ENCODE measurements at regions not wholly inside any gene's neighbourhood (a gene's known extent, or its start where the extent isn't known, plus 50 kb on each side); places are given as distances from the start of the nearest gene placed in this dataset.
"Not testable (repeated sequence)": the region's sequence is repeated elsewhere in the genome, so short reads cannot be mapped to it uniquely, and the experiment has no call there.

- DNase-seq (ENCODE audit: low spot score in 2 of 2) (no peak), ATAC-seq (replicated peaks; ENCODE audit: extremely low read depth, poor library complexity, severe bottlenecking) (no peak)
- H3K36me3 Mint-ChIP-seq (ENCODE audit: insufficient read depth), result no peaks in the 10 kb centered on the region
- H3K4me1 Mint-ChIP-seq, result no peaks in the 10 kb centered on the region
- H3K27ac Mint-ChIP-seq (ENCODE audit: low read depth), result no peak overlapping the region
- H3K9me3 Mint-ChIP-seq, result peaks cover 5% of the 10 kb centered on the region
- no peak overlapping the region for H3K4me3 Mint-ChIP-seq
- H3K27me3 Mint-ChIP-seq, result no peaks in the 10 kb centered on the region
Measured at GRCh38 chr13:80157261-80157932, 183.5 kb downstream of the SPRY2 start.

- H3K4me3 Mint-ChIP-seq; H3K27me3 Mint-ChIP-seq; H3K36me3 Mint-ChIP-seq (ENCODE audit: insufficient read depth); H3K27ac Mint-ChIP-seq (ENCODE audit: low read depth); H3K4me1 Mint-ChIP-seq; DNase-seq (ENCODE audit: low spot score in 2 of 2); H3K9me3 Mint-ChIP-seq; ATAC-seq (replicated peaks; ENCODE audit: extremely low read depth, poor library complexity, severe bottlenecking): not testable (repeated sequence)
Measured at GRCh38 chr13:80152142-80152541, 188.8 kb downstream of the SPRY2 start.

- ATAC-seq (replicated peaks; ENCODE audit: extremely low read depth, poor library complexity, severe bottlenecking) (no peak), DNase-seq (ENCODE audit: low spot score in 2 of 2) (no peak)
- Mint-ChIP-seq H3K4me3 (no peak overlapping the region), H3K27me3 (no peaks in the 10 kb centered on the region), H3K9me3 (no peaks in the 10 kb centered on the region), H3K36me3 (ENCODE audit: insufficient read depth) (no peaks in the 10 kb centered on the region), H3K27ac (ENCODE audit: low read depth) (no peak overlapping the region), H3K4me1 (no peaks in the 10 kb centered on the region)
Measured at GRCh38 chr13:80151016-80151415, 189.9 kb downstream of the SPRY2 start.

GRCh38 chr13:80149736-80150135 lies 191.2 kb downstream of the SPRY2 start:
- Mint-ChIP-seq H3K27me3 (no peaks in the 10 kb centered on the region), H3K4me3 (no peak overlapping the region), H3K36me3 (ENCODE audit: insufficient read depth) (no peaks in the 10 kb centered on the region), H3K27ac (ENCODE audit: low read depth) (no peak overlapping the region), H3K9me3 (no peaks in the 10 kb centered on the region), H3K4me1 (no peaks in the 10 kb centered on the region)
- no peak for DNase-seq (ENCODE audit: low spot score in 2 of 2)
- ATAC-seq (replicated peaks; ENCODE audit: extremely low read depth, poor library complexity, severe bottlenecking), result no peak

- H3K4me1 Mint-ChIP-seq, result no peaks in the 10 kb centered on the region
- H3K36me3 Mint-ChIP-seq (ENCODE audit: insufficient read depth), result no peaks in the 10 kb centered on the region
- H3K4me3 Mint-ChIP-seq, result no peak overlapping the region
- no peaks in the 10 kb centered on the region for H3K9me3 Mint-ChIP-seq
- H3K27me3 Mint-ChIP-seq, result no peaks in the 10 kb centered on the region
- no peak for ATAC-seq (replicated peaks; ENCODE audit: extremely low read depth, poor library complexity, severe bottlenecking)
- DNase-seq (ENCODE audit: low spot score in 2 of 2), result no peak
- no peak overlapping the region for H3K27ac Mint-ChIP-seq (ENCODE audit: low read depth)
Measured at GRCh38 chr13:80145171-80145690, 195.7 kb downstream of the SPRY2 start.

GRCh38 chr13:80144493-80144892 lies 196.4 kb downstream of the SPRY2 start:
- H3K9me3 Mint-ChIP-seq, result no peaks in the 10 kb centered on the region
- no peaks in the 10 kb centered on the region for H3K4me1 Mint-ChIP-seq
- H3K27me3 Mint-ChIP-seq, result no peaks in the 10 kb centered on the region
- H3K27ac Mint-ChIP-seq (ENCODE audit: low read depth), result no peak overlapping the region
- H3K4me3 Mint-ChIP-seq, result no peak overlapping the region
- H3K36me3 Mint-ChIP-seq (ENCODE audit: insufficient read depth), result no peaks in the 10 kb centered on the region
- no peak for ATAC-seq (replicated peaks; ENCODE audit: extremely low read depth, poor library complexity, severe bottlenecking)
- DNase-seq (ENCODE audit: low spot score in 2 of 2), result no peak

GRCh38 chr13:80141123-80141849 lies 199.6 kb downstream of the SPRY2 start:
- Mint-ChIP-seq H3K36me3 (ENCODE audit: insufficient read depth) (no peaks in the 10 kb centered on the region), H3K4me3 (no peak overlapping the region), H3K27ac (ENCODE audit: low read depth) (no peak overlapping the region), H3K27me3 (no peaks in the 10 kb centered on the region), H3K4me1 (no peaks in the 10 kb centered on the region), H3K9me3 (no peaks in the 10 kb centered on the region)
- ATAC-seq (replicated peaks; ENCODE audit: extremely low read depth, poor library complexity, severe bottlenecking) (no peak), DNase-seq (ENCODE audit: low spot score in 2 of 2) (no peak)

GRCh38 chr13:80140685-80141084 lies 200.2 kb downstream of the SPRY2 start:
- Mint-ChIP-seq H3K36me3 (ENCODE audit: insufficient read depth) (no peaks in the 10 kb centered on the region), H3K4me1 (no peaks in the 10 kb centered on the region), H3K27ac (ENCODE audit: low read depth) (no peak overlapping the region), H3K4me3 (no peak overlapping the region), H3K9me3 (no peaks in the 10 kb centered on the region), H3K27me3 (no peaks in the 10 kb centered on the region)
- ATAC-seq (replicated peaks; ENCODE audit: extremely low read depth, poor library complexity, severe bottlenecking), result no peak
- DNase-seq (ENCODE audit: low spot score in 2 of 2), result no peak

- DNase-seq (ENCODE audit: low spot score in 2 of 2) (no peak), ATAC-seq (replicated peaks; ENCODE audit: extremely low read depth, poor library complexity, severe bottlenecking) (no peak)
- no peak overlapping the region for H3K27ac Mint-ChIP-seq (ENCODE audit: low read depth)
- H3K36me3 Mint-ChIP-seq (ENCODE audit: insufficient read depth), result no peaks in the 10 kb centered on the region
- H3K27me3 Mint-ChIP-seq, result no peaks in the 10 kb centered on the region
- H3K9me3 Mint-ChIP-seq, result no peaks in the 10 kb centered on the region
- no peak overlapping the region for H3K4me3 Mint-ChIP-seq
- H3K4me1 Mint-ChIP-seq, result no peaks in the 10 kb centered on the region
Measured at GRCh38 chr13:80139196-80139595, 201.7 kb downstream of the SPRY2 start.

- Mint-ChIP-seq H3K4me1 (no peaks in the 10 kb centered on the region), H3K27me3 (no peaks in the 10 kb centered on the region), H3K36me3 (ENCODE audit: insufficient read depth) (no peaks in the 10 kb centered on the region), H3K4me3 (no peak overlapping the region), H3K9me3 (no peaks in the 10 kb centered on the region), H3K27ac (ENCODE audit: low read depth) (no peak overlapping the region)
- no peak for DNase-seq (ENCODE audit: low spot score in 2 of 2)
- ATAC-seq (replicated peaks; ENCODE audit: extremely low read depth, poor library complexity, severe bottlenecking), result no peak
Measured at GRCh38 chr13:80137994-80138393, 202.9 kb downstream of the SPRY2 start.

- no peaks in the 10 kb centered on the region for H3K27me3 Mint-ChIP-seq
- ATAC-seq (replicated peaks; ENCODE audit: extremely low read depth, poor library complexity, severe bottlenecking) (no peak), DNase-seq (ENCODE audit: low spot score in 2 of 2) (no peak)
- no peaks in the 10 kb centered on the region for H3K4me1 Mint-ChIP-seq
- H3K9me3 Mint-ChIP-seq, result no peaks in the 10 kb centered on the region
- no peak overlapping the region for H3K27ac Mint-ChIP-seq (ENCODE audit: low read depth)
- H3K36me3 Mint-ChIP-seq (ENCODE audit: insufficient read depth), result no peaks in the 10 kb centered on the region
- no peak overlapping the region for H3K4me3 Mint-ChIP-seq
Measured at GRCh38 chr13:80134346-80134745, 206.6 kb downstream of the SPRY2 start.

- H3K36me3 Mint-ChIP-seq (ENCODE audit: insufficient read depth), result no peaks in the 10 kb centered on the region
- H3K9me3 Mint-ChIP-seq, result no peaks in the 10 kb centered on the region
- DNase-seq (ENCODE audit: low spot score in 2 of 2), result no peak
- H3K27ac Mint-ChIP-seq (ENCODE audit: low read depth), result no peak overlapping the region
- no peak overlapping the region for H3K4me3 Mint-ChIP-seq
- H3K4me1 Mint-ChIP-seq, result no peaks in the 10 kb centered on the region
- H3K27me3 Mint-ChIP-seq, result no peaks in the 10 kb centered on the region
- ATAC-seq (replicated peaks; ENCODE audit: extremely low read depth, poor library complexity, severe bottlenecking), result no peak
Measured at GRCh38 chr13:80133631-80134261, 207.2 kb downstream of the SPRY2 start.

All from central memory CD8-positive, alpha-beta T cell (primary cell).